HG02973 (cell line): ENCODE measurements at regions not wholly inside any gene's neighbourhood (a gene's known extent, or its start where the extent isn't known, plus 50 kb on each side); places are given as distances from the start of the nearest gene placed in this dataset.
A peak's percentile ranks its signal among the peaks of the same experiment; 100 is the strongest.

ENCODE experiments used
- ATAC-seq: cut with Tn5 transposase; IDR thresholded peaks from one replicate; pipeline ENCODE4 v1.9.1; 2021; ENCODE audit warnings: moderate library complexity; ENCODE audit not compliant: unreplicated experiment

DNA sequence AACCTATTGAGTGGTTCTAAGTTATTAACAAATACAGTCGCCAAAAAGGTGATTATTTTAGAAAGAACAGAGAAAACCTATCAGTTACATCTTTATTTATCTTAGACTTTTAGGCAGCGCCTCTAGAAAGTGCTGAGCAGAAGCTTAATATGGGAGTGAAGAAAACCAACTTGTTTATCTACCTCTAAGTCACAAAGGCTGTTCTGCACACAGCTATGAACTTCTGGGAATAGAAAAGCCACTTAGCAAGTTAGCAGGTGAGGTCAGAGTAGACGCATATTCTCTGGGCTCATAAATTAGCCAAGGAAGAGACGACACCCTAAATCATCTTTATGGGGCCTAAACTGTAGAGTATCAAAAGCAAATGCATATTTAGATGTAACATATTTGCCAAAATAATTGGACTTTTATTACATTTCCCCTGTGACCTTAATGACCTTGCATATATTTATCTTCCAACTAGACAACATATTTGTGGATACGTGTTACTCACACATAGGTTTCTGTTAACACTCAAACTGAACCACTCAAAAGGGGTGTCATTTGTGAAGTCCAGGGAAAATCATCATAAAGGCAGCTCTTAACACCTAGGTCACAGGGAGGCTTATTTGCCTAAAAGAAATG lies 267.1 kb downstream of the ADGB start:
- no peak for ATAC-seq

DNA sequence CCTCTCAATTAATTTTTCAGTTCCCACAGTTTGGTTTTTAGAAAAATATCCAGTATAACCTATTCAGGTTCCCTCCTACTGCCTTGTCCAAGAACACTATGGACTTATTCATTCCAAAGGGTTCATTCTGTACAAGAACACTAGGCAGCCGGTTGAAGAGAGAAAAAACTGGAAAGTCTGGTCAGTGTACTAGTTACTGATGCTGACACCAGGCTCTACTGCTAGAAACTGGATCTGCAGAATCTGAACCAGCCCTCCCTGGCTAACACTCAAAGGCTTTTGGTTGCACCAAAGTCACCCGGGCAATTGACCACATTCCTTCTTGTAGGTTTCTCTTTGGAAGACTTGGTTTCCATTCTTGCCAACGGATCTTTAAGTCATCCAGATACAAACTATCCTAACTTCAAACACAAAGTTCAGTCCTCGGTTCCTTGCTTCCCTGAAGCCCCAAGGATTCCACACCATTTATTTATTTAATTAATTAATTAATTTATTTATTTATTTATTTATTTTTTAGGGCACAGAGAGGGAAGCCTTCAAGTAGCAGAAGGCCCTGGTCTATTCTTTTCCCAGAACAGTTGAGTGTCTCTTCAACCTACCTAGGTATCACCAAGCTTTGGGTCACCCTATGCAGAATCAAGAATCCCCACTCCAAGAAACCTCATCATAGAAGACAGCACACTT lies 268.1 kb downstream of the ADGB start:
- no peak for ATAC-seq

DNA sequence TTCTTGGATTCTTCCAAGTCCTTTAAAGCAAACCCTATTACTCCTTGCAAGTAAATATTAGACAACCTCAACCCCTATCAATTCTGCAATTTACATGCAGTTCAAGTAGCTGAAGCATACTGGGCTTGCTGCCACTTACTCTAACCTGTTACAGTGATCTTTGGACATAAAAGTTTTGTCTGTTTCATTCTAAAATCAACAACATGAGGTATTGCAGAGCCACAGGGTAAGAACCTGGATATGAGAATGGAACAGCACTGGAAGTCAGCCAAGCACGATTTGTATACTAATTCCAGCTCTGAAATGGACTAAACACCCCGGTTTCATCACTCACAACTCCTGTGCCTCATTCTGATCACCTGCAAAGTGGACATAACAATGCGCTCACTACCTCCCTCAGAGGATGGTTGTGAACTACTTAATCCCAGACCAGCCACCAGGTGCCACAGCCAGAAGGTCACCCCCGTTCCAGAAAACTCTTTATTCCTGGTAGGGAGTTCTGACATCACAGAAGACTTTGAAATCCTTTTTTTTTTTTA lies 270.0 kb downstream of the ADGB start:
- ATAC-seq: no peak

DNA sequence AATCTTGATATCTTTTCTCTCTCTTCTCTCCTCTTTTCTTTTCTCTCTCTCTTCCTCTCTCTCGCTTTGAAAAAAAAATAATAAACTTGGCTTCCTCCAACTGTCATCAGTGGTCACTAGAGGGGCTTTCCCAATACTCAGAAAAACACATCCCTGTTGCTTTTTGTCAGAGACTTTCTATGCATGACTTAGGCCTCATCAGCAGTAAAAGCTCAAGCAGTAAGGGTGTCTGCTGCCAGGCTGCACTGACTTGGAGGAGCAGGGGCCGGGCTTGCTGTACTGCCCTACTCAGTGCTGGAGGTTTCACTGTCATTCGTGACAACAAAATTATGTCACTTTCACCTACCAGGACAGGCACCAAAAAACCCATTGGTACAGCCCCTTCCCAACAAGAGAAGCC lies 272.0 kb downstream of the ADGB start:
- ATAC-seq: peak; percentile 78

GRCh38 chr6:146871611-146872425 lies 273.0 kb downstream of the ADGB start:
- no peak for ATAC-seq

DNA sequence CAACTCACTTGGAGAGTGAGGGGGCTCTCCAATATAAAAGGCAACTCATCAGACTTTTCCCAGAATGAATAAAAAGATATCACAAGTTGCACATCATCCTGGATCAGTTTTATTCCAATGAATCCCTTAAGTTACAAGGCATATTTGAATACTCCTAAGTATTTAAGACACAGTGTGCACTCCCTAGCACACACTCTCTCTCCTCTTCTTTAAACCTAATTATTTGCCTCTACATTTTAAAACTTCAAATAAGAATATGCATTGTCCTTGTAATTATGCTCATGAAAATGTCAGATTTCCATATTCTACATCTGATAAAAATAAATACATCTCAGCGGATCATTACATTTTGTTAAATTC lies 273.6 kb downstream of the ADGB start:
- ATAC-seq: no peak

GRCh38 chr6:146874278-146875018 lies 275.7 kb downstream of the ADGB start:
- no peak for ATAC-seq

DNA sequence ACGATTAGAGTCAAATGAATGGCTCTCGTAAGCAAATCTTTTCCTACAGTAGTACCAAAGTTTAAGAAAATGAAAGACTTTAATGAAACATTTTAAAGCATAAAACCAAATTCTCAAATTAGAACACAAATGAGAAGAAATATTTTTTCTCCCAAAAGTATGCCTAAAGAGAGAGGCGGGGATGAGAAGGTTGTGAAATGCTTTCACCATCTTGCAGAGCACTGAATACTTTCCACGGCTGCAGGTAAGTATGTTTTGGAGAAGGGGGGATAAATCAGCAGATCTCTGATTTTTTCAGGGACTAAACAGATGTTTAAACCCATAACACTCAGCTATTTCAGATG lies 277.1 kb downstream of the ADGB start:
- no peak for ATAC-seq

- ATAC-seq: no peak
These were observed 277.7 kb downstream of the ADGB start for GRCh38 chr6:146876271-146877151.

DNA sequence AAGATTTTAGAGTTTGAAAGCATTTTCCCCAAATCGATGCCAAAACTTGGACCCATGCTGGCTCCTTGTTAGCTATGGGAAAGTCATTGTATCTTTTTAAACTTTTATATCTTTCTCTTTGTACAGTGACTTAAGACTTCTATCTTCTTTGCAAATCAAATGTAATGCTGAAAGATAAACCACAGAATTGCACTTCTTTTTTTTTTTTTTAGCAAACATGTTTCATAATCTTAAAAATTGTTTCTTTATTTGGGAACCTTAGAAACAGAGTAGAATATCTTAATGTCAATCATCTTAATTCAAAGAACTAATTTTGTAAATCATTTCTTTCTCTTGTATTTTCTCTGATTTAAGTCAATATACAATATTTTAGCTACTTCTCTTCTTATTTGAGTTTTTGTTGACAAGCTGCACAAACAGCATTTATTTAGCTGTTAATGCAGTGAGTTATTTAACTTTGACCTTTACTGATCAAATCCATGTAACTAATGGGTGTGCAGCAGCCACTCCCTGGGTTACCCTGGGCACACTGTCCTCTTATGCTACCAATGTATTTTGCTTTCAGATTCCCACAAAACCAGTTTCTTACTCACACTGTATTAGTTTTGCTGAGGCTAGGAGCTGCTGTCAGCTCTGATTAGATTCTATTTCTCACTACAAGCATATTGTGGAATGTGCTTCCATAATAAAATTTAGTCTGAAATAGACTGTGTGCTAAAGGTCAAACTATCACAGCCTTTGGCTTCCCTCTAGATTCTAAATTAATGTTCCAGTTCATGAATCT lies 279.6 kb downstream of the ADGB start:
- no peak for ATAC-seq

DNA sequence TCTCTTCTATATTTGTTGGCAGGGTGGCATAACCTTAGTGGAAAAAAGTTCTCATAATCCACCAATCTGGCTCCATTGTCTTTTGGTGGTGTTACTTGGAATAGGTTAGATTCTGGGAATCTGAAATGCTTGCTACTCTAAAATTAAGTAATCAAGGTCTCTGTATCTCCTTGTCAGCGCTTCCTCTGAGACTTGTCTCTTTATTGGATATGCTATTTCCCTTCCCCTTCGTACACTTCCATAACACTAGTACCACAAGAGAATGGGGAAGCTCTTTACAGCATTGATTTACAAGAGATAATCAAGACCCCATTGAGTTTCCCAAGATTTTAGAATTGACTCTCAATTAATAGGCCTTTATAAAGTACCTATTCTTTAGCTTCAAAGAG lies 280.2 kb downstream of the ADGB start:
- ATAC-seq: no peak

- no peak for ATAC-seq
These were observed 280.8 kb downstream of the ADGB start for GRCh38 chr6:146879406-146880117.

DNA sequence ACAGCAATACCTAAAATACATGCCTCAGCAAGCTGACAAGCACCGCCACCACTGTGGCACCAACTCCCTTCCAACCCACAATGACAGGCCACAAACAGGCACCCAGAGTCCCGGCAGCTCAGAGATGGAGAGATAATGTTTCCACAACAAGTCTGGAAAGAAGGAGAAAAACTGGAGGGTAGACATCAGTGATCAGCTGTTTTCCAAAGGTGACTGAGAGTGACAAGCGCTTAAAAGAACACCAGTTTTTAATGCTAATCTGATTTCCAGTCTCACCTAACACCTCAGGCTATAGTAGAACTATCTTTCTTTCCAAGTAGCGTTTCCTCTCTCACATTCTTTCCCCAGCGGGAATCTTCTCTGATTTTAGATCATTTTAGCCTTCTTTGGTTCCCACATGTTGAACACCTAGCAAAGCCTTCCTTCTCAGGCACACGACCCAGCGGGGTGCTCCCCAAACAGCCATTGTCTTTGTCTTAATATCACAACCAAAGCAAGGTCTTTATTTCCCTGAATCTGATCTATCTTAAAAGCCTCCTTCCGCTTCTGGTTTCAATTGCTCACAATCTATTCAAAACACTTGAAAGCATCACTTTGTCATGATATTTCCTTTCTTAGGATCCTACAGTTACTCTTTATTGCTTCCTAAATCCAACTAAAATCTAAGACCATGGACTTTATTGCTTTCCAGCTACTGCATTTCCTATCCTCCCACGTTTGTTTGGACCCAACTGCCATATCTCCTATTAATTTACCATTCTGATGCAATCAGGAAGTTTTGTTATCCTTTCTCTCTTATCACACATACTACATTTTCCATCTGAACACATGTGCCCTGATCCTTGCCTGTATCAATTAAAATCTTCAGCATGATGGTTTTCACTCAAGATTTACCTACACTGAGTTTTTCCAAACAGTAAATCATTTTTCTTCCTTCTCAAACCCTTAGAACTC lies 282.7 kb downstream of the ADGB start:
- ATAC-seq: no peak

- no peak for ATAC-seq
These were observed 285.1 kb downstream of the ADGB start for GRCh38 chr6:146883640-146884531.

DNA sequence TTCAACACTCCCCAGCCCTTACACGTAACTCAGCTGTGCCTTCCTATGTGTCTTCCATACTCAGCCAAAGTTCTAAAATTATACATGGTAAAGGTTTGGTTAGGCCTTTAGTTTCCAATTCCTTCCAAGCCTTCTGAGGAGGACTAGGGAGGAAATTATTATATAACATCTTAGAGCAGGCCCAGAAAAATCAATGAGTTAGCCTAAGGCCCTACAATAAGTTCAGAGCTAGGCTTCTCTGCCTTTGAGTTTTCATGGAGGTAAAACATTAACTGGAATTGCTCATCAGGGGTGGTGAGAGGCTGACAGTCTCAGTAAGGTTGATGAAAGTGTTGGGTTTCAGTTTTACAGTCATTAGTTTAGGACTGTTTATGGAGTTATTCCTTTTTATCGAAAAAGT lies 286.0 kb downstream of the ADGB start:
- ATAC-seq: peak; percentile 93

DNA sequence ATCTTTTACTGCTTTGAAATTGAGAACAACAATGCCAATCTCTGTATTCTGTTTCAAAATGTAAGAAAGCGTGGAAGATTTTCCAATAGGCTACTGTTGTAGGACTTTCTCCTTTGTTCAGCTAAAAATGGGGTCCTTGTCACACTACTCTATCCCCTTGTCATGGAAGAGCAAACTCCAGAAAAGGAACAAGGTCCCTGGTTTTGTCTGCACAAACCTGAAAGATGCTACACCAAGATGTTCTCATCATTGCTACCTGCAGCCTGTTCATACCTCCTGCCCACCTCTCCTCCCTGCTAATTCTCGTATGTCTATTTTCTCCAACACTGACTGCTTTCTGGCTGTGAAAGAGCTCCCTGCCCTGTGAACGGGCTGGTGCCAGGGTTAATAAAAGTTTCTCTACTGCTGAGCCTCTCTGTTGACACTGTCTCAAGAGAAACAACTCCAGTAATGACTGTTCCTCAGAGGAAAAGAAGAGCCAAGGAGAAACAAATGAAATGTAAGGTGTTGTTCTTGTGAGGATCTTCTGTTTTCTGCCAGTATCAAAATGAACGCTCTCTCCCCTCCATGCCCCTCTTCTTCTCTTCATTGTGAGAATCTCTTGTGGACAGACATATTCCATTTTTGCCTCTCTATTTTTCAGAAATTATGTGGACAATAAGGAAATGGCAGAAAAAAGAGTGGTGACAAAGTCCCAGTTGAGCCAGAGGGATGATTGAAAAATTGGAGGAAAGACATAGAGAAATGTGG lies 287.1 kb downstream of the ADGB start:
- no peak for ATAC-seq
